Fibroblast of skin of left biceps (primary cell): ENCODE measurements at regions not wholly inside any gene's neighbourhood (a gene's known extent, or its start where the extent isn't known, plus 50 kb on each side); places are given as distances from the start of the nearest gene placed in this dataset.
"Not testable (repeated sequence)": the region's sequence is repeated elsewhere in the genome, so short reads cannot be mapped to it uniquely, and the experiment has no call there.

Source experiments
- DNase-seq, 2 experiments: peaks; one replicate each; pipeline ENCODE4 v3.0.0-alpha.2; 2013; ENCODE audit warnings: low read depth in 2 of 2

DNA sequence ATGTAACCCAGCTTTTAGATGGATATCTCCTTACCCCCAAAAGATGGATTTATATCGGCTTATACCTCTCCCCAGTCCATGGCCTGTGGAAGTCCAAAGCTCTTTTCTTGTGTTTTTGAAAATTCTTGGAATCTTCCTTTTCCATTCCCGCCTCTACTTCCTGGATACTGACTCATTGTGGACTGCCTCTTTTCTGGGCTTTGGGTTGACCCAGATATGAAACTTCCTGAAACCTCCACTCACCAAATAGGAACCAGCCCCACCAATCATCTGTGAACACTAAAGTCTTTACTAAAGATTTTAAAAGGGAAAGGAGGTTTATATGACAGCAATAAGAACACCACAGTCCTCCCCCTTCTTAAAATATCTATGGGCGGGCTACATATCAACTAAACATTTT, 163.4 kb upstream of the SYN3 start:
- DNase-seq: no peak

DNA sequence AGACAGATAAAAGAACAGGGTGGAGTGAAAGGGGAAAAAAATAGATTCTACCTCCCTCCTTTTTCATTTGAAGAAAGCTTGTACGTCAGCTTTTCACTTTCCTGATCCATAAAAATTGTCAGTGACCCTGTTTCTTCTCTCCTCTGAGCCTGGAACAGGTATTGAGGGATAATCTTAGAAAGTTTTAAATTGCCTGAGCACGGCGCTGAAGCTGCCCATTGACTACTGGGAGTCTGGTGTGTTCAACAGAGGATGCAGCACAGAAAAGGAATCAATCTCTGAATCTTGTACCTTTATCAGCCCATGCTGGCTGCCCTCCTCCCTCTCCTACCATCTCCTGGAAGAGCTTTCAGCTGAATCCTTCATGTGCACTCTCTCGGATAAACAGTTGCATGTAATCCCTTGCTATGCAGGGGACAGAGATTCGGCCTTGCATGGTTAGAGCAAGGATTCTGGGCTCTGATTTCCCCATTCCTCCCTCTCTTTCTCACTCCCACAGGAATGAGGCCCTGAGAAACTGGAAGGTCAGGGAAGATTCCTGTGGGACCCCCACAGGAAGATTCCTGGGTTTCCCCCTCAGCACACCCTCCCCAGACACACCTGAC, 162.4 kb upstream of the SYN3 start:
- no peak for DNase-seq

DNA sequence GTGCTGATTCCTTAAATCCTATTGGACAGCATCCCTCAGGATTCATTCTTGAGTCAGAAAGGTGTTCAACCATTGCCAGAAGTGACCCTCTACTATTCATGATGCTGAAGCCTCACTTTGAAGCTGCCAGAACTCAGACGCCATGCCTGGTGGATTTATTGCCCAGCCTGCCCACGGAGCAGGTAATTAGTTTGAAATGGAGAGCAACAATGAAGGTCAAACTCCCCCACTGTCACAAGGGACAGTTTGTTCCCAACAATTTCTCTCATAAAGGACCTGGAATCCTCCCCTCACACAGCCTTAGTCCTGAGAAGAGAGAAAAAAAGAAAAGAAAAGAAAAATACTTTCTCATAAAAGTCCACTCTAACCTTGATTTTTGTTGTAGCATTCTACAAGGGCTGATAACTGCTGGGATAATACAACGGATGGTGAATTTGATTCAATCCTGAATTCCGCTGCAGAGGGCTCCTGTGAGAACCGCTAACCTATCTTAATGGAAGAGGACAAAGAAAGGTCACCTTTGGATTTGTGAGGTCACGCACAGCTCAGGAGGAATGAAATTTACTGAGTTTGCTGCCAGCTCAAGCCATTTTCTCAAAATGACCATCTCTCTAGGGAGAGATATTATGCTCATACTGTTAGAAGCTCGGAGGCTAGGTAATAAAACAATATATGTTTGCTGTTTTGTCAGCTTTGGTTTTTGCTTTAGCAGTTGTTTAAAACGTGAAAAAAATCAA, 161.6 kb upstream of the SYN3 start:
- no peak for DNase-seq

DNA sequence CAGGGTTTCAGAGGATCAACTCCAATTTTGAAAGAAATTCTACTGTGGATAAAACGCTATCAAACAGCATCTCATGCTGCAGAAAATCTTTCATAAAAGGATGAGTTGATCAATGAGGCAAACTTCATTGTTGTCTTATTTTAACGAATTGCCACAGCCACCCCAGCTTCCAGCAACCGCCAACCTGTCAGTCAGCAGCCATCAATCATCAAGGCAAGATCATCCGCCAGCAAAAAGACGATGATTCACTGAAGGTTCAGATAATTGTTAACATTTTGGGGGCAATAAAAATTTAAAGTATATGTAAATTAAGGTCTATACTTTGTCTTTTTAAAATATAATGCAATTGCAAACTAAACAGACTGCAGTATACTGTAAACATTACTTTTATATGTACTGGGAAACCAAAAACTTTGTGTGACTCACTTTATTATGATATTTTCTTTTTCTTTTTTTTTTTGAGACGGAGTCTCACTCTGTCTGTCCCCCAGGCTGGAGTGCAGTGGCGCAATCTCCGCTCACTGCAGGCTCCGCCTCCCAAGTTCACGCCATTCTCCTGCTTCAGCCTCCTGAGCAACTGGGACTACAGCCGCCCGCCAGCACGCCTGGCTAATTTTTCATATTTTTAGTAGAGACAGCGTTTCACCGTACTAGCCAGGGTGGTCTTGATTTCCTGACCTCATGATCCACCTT, 155.3 kb upstream of the SYN3 start:
- DNase-seq: no peak

DNA sequence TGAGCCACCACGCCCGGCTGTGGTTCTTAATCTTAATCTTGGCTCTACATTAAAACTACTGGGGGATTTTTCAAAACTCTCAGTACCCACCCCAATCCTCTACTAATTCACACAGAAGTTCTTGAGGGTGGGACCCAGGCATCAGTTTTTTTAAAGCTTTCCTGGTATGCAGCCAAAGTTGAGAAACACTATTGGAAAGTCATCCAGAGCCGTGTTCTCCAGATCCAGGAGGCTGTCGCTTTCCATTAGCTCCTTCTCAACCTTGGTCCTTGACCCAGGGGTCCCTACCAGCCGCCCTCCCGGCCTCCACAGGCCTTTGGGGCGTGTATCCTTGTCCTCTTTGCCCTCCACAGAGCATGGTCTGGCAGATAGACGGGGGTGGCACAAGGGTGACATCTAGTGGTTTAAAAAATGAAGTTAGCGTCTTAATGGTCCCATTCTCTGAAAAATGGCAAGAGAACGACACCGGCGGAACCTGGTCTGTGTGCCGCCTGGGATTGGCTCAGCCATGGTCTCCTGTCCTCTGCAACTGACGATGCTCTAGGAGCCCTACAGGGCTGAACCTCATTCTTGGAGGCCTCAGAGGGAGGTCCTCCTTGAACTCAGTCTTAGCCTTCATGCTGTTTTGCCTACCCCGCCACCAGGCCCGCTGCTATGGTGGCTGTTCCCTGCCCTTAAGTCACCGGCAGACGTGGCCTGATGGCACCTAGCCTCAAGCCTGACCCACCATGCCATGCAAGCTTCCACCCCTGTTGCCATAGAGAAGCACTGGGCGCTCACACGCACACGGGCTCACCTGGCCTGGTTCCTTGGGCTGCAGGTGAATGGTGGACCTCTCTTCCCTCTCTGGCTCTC, 152.0 kb upstream of the SYN3 start:
- no peak for DNase-seq

DNA sequence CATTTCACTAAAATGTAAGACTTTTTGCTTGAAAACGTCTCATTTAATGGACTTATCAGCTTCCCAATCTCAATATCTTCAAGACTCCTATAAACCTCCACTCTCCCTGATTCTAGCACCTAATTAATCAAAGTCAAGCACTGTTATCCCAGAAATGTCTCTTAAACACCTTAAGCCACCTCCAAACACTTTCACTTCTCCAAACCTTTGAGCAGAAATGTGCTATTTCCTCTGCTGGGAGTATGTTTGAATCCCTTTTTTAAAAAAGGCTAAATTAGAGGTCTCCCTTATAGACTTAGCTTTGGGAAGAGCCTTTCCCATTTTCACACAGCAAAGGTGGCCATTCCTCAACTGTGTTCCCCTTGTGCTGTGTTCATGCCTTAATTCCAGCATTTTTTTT, 146.2 kb upstream of the SYN3 start:
- no peak for DNase-seq

DNA sequence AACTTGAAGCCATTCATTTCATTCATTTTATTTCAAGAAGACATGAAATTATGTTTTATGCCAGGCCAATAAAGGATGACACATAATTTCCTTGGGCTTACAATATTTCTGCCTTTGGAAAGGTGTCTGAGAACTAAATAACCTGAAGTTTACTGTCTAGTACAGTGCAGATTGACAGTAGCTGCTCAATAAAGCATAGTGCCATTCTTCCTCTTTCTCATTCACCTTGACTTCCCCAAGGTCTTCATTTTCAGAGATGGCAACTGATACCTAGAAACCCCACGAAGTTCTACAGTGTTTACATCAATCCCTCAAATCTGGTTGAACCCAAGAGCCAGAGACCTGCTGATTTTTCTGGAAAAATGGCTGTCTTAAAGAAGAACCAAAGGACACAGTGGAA, 144.3 kb upstream of the SYN3 start:
- DNase-seq: no peak

DNA sequence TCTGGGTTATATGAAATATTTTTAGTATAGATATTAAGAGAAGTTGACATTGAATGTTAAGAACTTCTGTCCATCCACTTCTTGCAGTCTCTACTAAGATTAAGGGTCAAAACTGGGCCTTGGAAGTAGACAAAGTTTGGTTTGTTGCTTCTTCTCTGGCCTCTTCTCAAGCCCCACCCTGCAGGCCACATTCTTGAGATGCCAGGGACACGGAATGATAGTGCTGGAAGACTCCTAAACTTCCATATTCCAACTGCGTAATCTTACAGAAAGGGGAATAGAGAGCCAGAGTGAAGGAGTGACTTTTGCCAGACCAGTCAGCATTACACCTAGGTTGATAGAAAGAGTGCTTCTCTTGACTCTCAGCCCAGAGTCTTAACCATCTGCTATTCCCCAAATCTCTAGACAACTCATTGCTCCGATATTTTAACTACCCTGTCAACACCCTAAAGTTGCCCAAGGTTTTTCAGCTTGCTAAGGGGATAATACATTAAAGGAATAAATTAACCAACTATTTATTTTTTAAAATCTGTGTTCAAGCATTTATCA, 136.4 kb upstream of the SYN3 start:
- no peak for DNase-seq

DNA sequence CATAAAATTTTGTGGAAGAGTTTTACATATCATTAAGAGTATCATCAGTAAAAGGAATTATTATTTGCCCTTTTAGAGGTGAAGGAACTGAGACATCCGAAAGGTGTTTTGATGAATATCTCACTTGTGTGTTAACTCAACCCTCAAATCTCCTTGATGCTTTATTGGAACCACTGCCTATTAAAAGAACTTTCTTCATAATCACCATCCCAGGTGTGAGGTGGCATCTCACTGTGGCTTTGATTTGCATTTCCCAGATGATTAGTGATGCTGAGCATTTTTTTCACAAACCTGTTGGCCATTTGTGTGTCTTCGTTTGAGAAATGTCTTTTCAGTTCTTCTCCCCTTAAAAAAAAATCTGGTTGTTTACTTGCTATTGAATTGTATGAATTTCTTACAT, 134.0 kb upstream of the SYN3 start:
- no peak for DNase-seq

DNA sequence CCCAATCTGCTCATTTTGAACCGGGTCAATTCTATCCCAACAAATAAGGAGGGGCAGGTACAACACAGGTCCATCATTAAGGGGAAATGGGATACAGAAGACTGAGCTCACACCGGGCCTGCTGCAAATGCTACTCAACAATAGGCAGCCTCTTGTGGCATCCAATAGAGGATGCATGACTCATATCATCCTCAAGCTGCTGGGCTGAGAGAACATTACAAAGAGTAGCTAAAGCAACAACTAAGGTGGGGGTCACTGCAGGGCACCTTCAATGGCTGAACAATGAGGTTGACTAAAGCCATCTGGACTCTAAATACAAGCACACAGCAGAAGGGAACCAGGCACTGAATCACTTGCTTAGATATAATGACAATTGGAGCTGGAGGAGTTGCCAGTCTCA, 130.1 kb upstream of the SYN3 start:
- DNase-seq: no peak

DNA sequence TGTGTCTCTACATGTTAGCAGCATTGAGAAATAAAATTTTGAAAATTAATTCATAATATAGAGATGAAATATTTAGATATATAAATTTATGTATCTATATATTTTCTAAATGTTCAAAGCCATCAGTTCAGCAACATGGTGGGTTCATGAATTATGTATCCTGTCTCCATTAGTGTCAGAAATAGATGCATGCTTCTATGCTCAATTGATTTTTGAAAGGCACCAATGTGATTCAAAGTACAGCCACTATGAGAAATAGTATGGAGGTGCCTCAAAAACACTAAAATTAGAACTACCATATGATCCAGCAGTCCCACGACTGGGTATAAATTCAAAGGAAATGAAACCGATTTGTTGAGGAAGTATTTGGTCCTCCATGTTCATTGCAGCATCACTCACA, 128.6 kb upstream of the SYN3 start:
- DNase-seq: no peak

DNA sequence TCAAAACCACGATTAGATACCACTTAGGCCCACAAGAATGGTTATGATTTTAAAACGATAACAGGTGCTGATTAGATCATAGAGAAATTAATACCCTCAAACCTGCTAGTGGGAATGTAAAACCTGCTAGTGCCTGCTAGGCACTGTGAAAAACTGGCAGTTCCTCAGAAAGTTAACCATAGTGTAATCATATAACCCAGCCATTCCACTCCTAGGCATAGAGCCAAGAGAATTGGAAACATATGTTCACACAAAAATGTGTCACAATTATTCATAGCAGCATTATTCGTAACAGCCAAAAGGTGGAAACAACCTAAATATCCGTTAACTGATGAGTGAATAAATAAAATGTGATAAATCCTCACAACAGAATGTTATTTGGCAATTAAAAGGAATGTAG, 122.2 kb upstream of the SYN3 start:
- peak; percentile 5 to 10 for DNase-seq

DNA sequence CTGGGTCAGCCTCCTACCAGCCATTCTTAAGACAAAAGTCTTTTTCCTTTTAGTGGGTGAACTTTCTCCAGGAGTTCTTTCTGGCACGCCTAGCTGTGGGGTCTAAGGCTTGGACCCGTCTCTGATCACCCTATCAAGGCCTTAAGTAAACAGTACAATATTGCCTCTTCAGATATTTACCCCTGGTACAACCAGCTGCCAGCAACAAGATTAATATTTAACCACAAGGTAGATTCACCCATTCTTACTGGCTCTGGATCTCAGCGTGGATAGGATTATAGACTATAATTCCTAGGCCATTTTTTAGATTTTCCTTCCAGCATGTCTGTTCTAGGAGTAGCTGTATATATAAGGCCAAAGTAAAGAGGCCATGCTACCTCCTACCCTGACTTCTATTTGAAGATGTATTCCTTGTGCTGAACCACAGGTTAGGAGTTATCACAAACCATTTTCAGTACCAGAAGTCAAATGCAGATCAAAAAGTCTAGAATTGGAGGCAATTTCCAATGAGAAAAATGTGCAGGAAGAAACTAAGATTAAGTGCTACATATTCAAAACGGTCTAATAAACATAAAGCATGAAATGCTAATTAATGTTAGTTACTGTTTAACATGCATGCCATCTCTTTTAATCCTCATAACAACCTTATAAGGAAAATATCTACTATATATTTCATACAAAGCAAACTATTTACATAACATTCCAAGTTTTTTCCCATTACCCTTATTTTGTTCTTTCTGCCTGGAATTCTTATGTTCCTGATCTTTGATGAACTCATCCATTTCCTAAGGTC, 110.0 kb upstream of the SYN3 start:
- no peak for DNase-seq

DNA sequence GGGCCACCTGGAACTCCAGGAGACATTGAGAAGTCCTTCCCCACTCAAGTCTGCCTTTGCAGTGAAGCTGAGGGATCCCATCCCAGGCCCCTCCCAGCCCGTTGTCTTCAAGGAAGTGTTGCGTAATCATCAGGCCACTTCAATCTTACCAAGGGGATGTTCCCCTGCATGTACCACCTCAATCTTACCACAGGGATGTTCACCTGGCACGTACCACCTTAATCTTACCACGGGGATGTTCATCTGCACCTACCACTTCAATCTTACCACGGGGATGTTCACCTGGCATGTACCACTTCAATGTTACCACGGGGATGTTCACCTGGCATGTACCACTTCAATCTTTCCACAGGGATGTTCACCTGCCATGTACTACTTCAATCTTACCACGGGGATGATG, 108.0 kb upstream of the SYN3 start:
- no peak for DNase-seq

DNA sequence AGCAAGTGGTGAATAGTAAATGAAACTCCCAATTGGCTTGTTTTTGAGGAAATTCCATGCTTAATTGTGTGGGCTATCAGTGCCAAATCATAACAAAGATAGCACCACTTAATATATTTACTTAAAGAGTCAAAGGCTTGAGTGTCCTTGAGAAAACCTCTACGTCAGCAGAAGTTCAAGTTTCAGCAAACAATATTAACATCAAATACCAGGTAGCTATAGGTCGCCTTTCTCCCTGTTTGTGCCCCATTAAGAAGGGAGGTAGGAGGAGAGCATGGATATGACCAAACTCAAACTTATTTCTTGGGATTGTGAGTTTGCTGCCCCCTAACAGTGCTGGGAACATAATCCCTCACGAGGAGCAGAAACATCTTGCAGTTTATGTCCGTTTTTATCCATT, 105.6 kb upstream of the SYN3 start:
- DNase-seq: no peak

DNA sequence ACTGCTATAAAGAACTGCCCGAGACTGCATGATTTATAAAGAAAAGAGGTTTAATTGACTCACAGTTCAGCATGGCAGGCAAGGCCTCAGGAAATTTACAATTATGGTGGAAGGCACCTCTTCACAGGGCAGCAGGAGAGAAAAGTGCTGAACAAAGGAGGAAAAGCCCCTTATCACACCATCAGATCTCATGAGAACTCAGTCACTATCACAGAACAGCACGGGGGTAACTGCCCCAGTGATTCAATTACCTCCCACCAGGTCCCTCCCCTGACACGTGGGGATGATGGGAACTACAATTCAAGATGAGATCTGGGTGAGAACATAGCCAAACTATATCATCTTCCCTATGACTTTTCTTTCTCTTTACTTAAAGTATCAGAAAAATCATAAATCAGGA, 104.0 kb upstream of the SYN3 start:
- no peak for DNase-seq

DNA sequence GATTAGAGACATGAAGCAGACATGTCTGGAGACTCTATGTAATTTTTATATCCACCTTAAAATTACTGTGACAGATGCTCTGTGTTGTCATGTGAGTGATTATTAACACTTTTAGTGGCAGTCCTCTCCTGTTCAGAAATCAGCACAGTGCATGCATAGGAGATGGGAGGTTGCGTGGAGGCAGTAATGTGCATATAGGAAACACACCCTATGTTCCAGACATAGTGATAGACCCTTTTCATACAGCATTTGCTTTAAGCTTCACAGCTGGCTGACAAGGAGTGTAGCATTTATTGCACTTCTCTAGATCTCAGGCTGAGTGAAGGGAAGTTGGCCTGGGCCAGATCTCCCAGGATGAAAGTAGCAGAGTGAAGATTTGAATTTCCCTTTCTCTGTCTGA, 102.3 kb upstream of the SYN3 start:
- no peak for DNase-seq

DNA sequence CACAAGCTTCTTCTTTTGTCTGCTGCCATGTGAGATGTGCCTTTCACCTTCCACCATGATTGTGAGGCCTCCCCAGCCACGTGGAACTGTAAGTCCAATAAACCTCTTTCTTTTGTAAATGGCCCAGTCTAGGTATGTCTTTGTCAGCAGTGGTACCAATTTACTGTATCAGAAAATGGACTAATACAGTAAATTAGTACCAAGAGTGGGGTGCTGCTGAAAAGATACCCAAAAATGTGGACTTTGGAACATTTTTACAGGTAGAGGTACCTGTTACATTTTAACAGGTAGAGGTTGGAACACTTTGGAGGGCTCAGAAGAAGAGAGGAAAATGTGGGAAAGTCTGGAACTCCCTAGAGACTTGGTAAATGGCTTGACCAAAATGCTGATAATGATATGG, 96.8 kb upstream of the SYN3 start:
- not testable (repeated sequence) for DNase-seq

DNA sequence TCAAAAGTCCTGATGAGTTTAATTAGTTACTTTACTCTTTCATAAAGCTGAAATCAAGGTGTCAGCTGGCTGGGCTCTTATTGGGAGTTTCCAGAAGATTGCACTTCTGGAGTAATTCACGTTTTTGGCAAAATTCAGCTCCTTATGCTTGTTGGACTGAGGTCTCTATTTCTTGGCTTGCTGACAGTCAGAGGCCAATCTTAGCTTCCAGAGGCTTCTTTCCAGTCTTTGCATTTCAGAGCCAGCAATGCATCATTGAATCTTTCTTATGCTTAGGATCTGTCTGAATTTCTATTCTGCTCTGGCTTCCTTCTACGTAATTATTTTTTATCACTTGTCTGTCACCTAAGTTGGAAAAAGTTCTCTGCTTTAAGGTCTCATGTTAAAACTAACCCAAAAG, 91.4 kb upstream of the SYN3 start:
- no peak for DNase-seq

DNA sequence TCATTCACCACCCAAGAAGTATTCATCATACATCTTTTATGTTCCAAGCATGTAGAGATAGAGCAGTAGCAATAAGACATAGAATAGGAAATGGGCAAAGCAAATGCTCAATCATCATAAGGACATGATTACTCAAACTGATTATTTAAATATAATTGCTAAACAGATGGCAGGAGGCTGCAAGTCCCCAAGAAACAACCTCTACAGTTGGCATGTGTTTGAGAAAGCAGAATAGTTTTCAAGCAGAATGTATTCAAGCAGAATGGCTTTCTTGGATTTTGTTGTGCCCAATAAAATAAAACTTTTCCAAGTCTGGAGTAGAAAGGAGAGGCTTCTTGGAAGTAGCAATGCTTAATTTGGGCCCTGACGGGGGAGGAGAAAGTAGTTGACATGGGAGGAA, 86.5 kb upstream of the SYN3 start:
- DNase-seq: no peak
